GM23338 (cell line): ENCODE measurements at regions not wholly inside any gene's neighbourhood (a gene's known extent, or its start where the extent isn't known, plus 50 kb on each side); places are given as distances from the start of the nearest gene placed in this dataset.

Source experiments
- ATAC-seq: fragments of 200-7000 bp; cut with Tn5 transposase; 3 replicates; pipeline ENCODE4 v1.9.1; 2020
- DNase-seq: peaks from one replicate; pipeline ENCODE4 v3.0.0-alpha.2; 2015; ENCODE audit warnings: low spot score
- H2AFZ ChIP-seq: fragments of 200-600 bp; sonication (generic); 2 replicates; pipeline ENCODE4 v1.8.0; 2016; ENCODE audit warnings: antibody characterized with exemption, mild to moderate bottlenecking, moderate library complexity
- H3F3A ChIP-seq: fragments of 200-600 bp; sonication (generic); replicated peaks from 2 replicates; pipeline ENCODE4 v1.8.0; 2017; ENCODE audit warnings: antibody characterized with exemption, mixed run types, low read depth
- H3K27ac ChIP-seq: fragments of 200-600 bp; sonication (generic); 2 replicates; pipeline ENCODE4 v1.6.1; 2016; ENCODE audit warnings: low read depth
- H3K27me3 ChIP-seq: fragments of 200-600 bp; sonication (generic); 2 replicates; pipeline ENCODE4 v1.8.0; 2016; ENCODE audit warnings: mild to moderate bottlenecking, mixed run types, moderate library complexity; ENCODE audit not compliant: insufficient read depth
- H3K36me3 ChIP-seq: fragments of 200-600 bp; sonication (generic); 2 replicates; pipeline ENCODE4 v1.8.0; 2016; ENCODE audit warnings: mild to moderate bottlenecking; ENCODE audit not compliant: insufficient read depth
- H3K4me1 ChIP-seq: fragments of 200-600 bp; sonication (generic); 2 replicates; pipeline ENCODE4 v1.8.0; 2016; ENCODE audit warnings: mild to moderate bottlenecking, moderate library complexity; ENCODE audit not compliant: insufficient read depth
- H3K4me2 ChIP-seq: fragments of 200-600 bp; sonication (generic); 2 replicates; pipeline ENCODE4 v1.7.1; 2017; ENCODE audit warnings: mixed run types
- H3K4me3 ChIP-seq: fragments of 200-600 bp; sonication (generic); 2 replicates; pipeline ENCODE4 v1.6.1; 2016; ENCODE audit warnings: mixed run types
- H3K79me2 ChIP-seq: fragments of 200-600 bp; sonication (generic); replicated peaks from 2 replicates; pipeline ENCODE4 v1.8.0; 2017; ENCODE audit warnings: mild to moderate bottlenecking; ENCODE audit not compliant: insufficient read depth
- H3K9me2 ChIP-seq: fragments of 200-600 bp; sonication (generic); 2 replicates; pipeline ENCODE4 v1.8.0; 2017; ENCODE audit not compliant: insufficient read depth
- H4K20me1 ChIP-seq: fragments of 200-600 bp; sonication (generic); replicated peaks from 2 replicates; pipeline ENCODE4 v1.8.0; 2017; ENCODE audit warnings: mild to moderate bottlenecking; ENCODE audit not compliant: insufficient read depth
- H3K27ac Mint-ChIP-seq: 2 replicates; pipeline ENCODE4 v1.8.0; 2020; ENCODE audit warnings: inconsistent platforms, mild to moderate bottlenecking, moderate library complexity, mixed read lengths
- H3K27me3 Mint-ChIP-seq: 3 replicates; pipeline ENCODE4 v1.8.0; 2022; ENCODE audit warnings: low read depth, mild to moderate bottlenecking, moderate library complexity, mixed read lengths, inconsistent platforms; ENCODE audit not compliant: insufficient read depth, poor library complexity
- H3K36me3 Mint-ChIP-seq: 3 replicates; pipeline ENCODE4 v1.8.0; 2021; ENCODE audit warnings: low read depth, mild to moderate bottlenecking, inconsistent platforms, moderate library complexity, mixed read lengths
- H3K4me1 Mint-ChIP-seq: 3 replicates; pipeline ENCODE4 v1.8.0; 2020; ENCODE audit warnings: mild to moderate bottlenecking, inconsistent platforms, mixed read lengths
- H3K4me3 Mint-ChIP-seq: 3 replicates; pipeline ENCODE4 v1.8.0; 2021; ENCODE audit warnings: moderate library complexity, mild to moderate bottlenecking, inconsistent platforms, mixed read lengths
- H3K9me3 Mint-ChIP-seq: 3 replicates; pipeline ENCODE4 v1.8.0; 2020; ENCODE audit warnings: moderate library complexity, mild to moderate bottlenecking, inconsistent platforms, mixed read lengths
- CREB1 ChIP-seq: fragments of 250-450 bp; sonication (Bioruptor Pico); IDR thresholded peaks from 2 replicates; pipeline ENCODE4 v1.5.0; 2020; ENCODE audit warnings: low read depth, mild to moderate bottlenecking, moderate library complexity
- EZH2 ChIP-seq: fragments of 200-600 bp; sonication (generic); IDR thresholded peaks from one replicate; pipeline ENCODE4 v1.8.0; 2017; ENCODE audit warnings: antibody characterized with exemption, mild to moderate bottlenecking, low read depth; ENCODE audit not compliant: unreplicated experiment
- EZH2phosphoT487 ChIP-seq: fragments of 200-600 bp; sonication (generic); IDR thresholded peaks from one replicate; pipeline ENCODE4 v1.8.1; 2018; ENCODE audit warnings: antibody characterized with exemption; ENCODE audit not compliant: unreplicated experiment
- NANOG ChIP-seq: IDR thresholded peaks from 2 replicates; pipeline ENCODE4 v1.6.1; 2016; ENCODE audit warnings: antibody characterized with exemption, borderline replicate concordance
- ZNF114 ChIP-seq: fragments of 250-450 bp; sonication (Bioruptor Pico); IDR thresholded peaks from 2 replicates; pipeline ENCODE4 v1.5.0; 2020; ENCODE audit warnings: mild to moderate bottlenecking, moderate library complexity
- ZNF331 ChIP-seq: fragments of 250-450 bp; sonication (Bioruptor Pico); IDR thresholded peaks from 2 replicates; pipeline ENCODE4 v1.5.0; 2020; ENCODE audit warnings: low read depth, mild to moderate bottlenecking, moderate library complexity
- TF ChIP-seq, protein P1 (sequence below): fragments of 250-450 bp; sonication (Bioruptor Pico); IDR thresholded peaks from 2 replicates; pipeline ENCODE4 v1.5.0; 2020; ENCODE audit warnings: mild to moderate bottlenecking, moderate library complexity
- TF ChIP-seq, protein P2 (sequence below): IDR thresholded peaks from 2 replicates; pipeline ENCODE4 v1.6.1; 2016; ENCODE audit warnings: antibody characterized with exemption

DNA sequence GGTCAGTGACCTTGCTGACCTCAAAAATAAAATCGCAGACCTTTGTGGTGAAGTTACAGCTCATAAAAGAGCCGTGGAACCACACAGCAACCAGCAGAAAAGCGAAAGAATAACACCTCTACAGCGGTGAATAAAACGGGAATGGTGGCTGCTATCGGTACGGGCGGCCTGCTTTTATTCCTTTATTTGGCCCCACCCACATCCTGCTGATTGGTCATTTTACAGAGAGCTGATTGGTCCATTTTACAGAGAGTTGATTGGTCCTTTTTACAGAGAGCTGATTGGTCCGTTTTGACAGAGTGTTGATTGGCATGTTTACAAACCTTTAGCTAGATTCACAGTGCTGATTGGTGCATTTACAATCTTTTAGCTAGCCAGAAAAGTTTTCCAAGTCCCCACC is 80.7 kb upstream of the ATP10A start (continued):
- TF ChIP-seq, protein P1, sequence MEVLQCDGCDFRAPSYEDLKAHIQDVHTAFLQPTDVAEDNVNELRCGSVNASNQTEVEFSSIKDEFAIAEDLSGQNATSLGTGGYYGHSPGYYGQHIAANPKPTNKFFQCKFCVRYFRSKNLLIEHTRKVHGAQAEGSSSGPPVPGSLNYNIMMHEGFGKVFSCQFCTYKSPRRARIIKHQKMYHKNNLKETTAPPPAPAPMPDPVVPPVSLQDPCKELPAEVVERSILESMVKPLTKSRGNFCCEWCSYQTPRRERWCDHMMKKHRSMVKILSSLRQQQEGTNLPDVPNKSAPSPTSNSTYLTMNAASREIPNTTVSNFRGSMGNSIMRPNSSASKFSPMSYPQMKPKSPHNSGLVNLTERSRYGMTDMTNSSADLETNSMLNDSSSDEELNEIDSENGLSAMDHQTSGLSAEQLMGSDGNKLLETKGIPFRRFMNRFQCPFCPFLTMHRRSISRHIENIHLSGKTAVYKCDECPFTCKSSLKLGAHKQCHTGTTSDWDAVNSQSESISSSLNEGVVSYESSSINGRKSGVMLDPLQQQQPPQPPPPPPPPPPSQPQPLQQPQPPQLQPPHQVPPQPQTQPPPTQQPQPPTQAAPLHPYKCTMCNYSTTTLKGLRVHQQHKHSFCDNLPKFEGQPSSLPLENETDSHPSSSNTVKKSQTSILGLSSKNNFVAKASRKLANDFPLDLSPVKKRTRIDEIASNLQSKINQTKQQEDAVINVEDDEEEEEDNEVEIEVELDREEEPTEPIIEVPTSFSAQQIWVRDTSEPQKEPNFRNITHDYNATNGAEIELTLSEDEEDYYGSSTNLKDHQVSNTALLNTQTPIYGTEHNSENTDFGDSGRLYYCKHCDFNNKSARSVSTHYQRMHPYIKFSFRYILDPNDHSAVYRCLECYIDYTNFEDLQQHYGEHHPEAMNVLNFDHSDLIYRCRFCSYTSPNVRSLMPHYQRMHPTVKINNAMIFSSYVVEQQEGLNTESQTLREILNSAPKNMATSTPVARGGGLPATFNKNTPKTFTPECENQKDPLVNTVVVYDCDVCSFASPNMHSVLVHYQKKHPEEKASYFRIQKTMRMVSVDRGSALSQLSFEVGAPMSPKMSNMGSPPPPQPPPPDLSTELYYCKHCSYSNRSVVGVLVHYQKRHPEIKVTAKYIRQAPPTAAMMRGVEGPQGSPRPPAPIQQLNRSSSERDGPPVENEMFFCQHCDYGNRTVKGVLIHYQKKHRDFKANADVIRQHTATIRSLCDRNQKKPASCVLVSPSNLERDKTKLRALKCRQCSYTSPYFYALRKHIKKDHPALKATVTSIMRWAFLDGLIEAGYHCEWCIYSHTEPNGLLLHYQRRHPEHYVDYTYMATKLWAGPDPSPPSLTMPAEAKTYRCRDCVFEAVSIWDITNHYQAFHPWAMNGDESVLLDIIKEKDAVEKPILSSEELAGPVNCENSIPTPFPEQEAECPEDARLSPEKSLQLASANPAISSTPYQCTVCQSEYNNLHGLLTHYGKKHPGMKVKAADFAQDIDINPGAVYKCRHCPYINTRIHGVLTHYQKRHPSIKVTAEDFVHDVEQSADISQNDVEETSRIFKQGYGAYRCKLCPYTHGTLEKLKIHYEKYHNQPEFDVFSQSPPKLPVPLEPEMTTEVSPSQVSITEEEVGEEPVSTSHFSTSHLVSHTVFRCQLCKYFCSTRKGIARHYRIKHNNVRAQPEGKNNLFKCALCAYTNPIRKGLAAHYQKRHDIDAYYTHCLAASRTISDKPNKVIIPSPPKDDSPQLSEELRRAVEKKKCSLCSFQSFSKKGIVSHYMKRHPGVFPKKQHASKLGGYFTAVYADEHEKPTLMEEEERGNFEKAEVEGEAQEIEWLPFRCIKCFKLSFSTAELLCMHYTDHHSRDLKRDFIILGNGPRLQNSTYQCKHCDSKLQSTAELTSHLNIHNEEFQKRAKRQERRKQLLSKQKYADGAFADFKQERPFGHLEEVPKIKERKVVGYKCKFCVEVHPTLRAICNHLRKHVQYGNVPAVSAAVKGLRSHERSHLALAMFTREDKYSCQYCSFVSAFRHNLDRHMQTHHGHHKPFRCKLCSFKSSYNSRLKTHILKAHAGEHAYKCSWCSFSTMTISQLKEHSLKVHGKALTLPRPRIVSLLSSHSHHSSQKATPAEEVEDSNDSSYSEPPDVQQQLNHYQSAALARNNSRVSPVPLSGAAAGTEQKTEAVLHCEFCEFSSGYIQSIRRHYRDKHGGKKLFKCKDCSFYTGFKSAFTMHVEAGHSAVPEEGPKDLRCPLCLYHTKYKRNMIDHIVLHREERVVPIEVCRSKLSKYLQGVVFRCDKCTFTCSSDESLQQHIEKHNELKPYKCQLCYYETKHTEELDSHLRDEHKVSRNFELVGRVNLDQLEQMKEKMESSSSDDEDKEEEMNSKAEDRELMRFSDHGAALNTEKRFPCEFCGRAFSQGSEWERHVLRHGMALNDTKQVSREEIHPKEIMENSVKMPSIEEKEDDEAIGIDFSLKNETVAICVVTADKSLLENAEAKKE (CRISPR knock-in tag): no peak
- TF ChIP-seq ZNF114 (CRISPR knock-in tag): no peak

DNA sequence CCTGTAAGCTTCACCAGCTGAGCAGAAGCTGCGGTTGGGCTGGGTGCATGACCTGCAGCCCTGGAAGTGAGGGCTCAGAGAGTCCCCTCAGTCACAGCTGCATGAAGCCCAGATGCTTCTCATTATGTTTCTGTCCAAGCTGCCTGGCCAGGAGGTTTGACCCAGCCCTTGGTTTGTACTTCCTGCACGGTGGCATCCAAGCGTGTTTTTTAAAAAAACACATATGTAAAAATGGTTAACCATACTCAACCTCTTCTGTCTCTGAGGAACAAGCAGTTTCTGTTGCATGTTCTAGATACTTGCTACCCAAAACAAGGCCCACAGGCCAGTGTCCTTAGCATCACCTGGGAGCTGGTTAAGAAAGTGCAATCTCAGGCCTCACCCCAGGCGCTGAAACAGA is 76.0 kb upstream of the ATP10A start:
- H3K36me3 ChIP-seq: no peaks in the 10 kb centered on the region
- H3F3A ChIP-seq: no peaks in the 10 kb centered on the region
- H4K20me1 ChIP-seq: no peaks in the 10 kb centered on the region
- H3K27ac ChIP-seq: no peak overlapping the region
- no peaks in the 10 kb centered on the region for H3K4me1 ChIP-seq
- no peak overlapping the region for H3K4me2 ChIP-seq
- Mint-ChIP-seq H3K27me3 (peaks cover 7% of the 10 kb centered on the region), H3K4me1 (no peaks in the 10 kb centered on the region; the same call in 2 of the 3 replicates), H3K4me3 (no peak overlapping the region), H3K36me3 (no peaks in the 10 kb centered on the region), H3K9me3 (peaks cover 2% of the 10 kb centered on the region; the same call in 1 of the 3 replicates), H3K27ac (no peak overlapping the region)
- no peaks in the 10 kb centered on the region for H3K79me2 ChIP-seq
- peak; percentile 42; the same call in 1 of the 3 replicates for ATAC-seq
- no peaks in the 10 kb centered on the region for H3K9me2 ChIP-seq
- DNase-seq: no peak
- no peak overlapping the region for H2AFZ ChIP-seq
- no peaks in the 10 kb centered on the region for H3K27me3 ChIP-seq
- no peak overlapping the region for H3K4me3 ChIP-seq
- TF ChIP-seq ZNF114 (CRISPR knock-in tag): no peak
- no peak for TF ChIP-seq CREB1 (CRISPR knock-in tag)
- TF ChIP-seq EZH2: no peak
- no peak for TF ChIP-seq NANOG
- TF ChIP-seq EZH2phosphoT487: no peak
- TF ChIP-seq ZNF331 (CRISPR knock-in tag): no peak
- TF ChIP-seq, protein P1 (CRISPR knock-in tag): no peak
- TF ChIP-seq, protein P2, sequence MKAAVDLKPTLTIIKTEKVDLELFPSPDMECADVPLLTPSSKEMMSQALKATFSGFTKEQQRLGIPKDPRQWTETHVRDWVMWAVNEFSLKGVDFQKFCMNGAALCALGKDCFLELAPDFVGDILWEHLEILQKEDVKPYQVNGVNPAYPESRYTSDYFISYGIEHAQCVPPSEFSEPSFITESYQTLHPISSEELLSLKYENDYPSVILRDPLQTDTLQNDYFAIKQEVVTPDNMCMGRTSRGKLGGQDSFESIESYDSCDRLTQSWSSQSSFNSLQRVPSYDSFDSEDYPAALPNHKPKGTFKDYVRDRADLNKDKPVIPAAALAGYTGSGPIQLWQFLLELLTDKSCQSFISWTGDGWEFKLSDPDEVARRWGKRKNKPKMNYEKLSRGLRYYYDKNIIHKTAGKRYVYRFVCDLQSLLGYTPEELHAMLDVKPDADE: no peak
